Fibroblast of lung (primary cell): ENCODE measurements at regions not wholly inside any gene's neighbourhood (a gene's known extent, or its start where the extent isn't known, plus 50 kb on each side); places are given as distances from the start of the nearest gene placed in this dataset.

Experiments used
- DNase-seq, 2 donors: peaks; one replicate each; pipeline versions ENCODE4 v3.0.0 to v3.0.0-alpha.2; 2010; ENCODE audit warnings: low read depth in 2 of 2
- H2AFZ ChIP-seq: 2 replicates; pipeline ENCODE4 v1.5.1; 2012; ENCODE audit warnings: low read length, control low read depth, inconsistent platforms
- H3K27ac ChIP-seq: 2 replicates; pipeline ENCODE4 v1.5.1; 2011; ENCODE audit warnings: low read length, control low read depth; ENCODE audit not compliant: insufficient read depth
- H3K27me3 ChIP-seq: 2 replicates; pipeline ENCODE4 v1.5.1; 2011; ENCODE audit warnings: mild to moderate bottlenecking, low read length; ENCODE audit not compliant: control insufficient read depth, insufficient read depth
- H3K36me3 ChIP-seq: 2 replicates; pipeline ENCODE4 v1.5.1; 2011; ENCODE audit warnings: low read length; ENCODE audit not compliant: control insufficient read depth, insufficient read depth
- H3K4me1 ChIP-seq: 2 replicates; pipeline ENCODE4 v1.5.1; 2011; ENCODE audit warnings: low read length; ENCODE audit not compliant: control insufficient read depth, insufficient read depth; ENCODE audit errors: extremely low read depth
- H3K4me2 ChIP-seq: 2 replicates; pipeline ENCODE4 v1.5.1; 2011; ENCODE audit warnings: low read length, control low read depth; ENCODE audit not compliant: insufficient read depth; ENCODE audit errors: extremely low read depth
- H3K4me3 ChIP-seq, 4 experiments: fragments of 200-600 bp in 1 of 4; sonication (generic) in 1 of 4; replicated peaks in 1 of 4; 2 replicates each; pipeline ENCODE4 v1.5.1; 2011 to 2016; ENCODE audit warnings: low read length in 4 of 4, low read depth in 3 of 4, mild to moderate bottlenecking in 3 of 4, control low read depth in 2 of 4, inconsistent platforms in 1 of 4, mixed read lengths in 1 of 4; ENCODE audit not compliant: insufficient read depth in 1 of 4; ENCODE audit errors: control extremely low read depth in 1 of 4
- H3K79me2 ChIP-seq: 2 replicates; pipeline ENCODE4 v1.5.1; 2012; ENCODE audit warnings: mild to moderate bottlenecking, low read length, inconsistent platforms; ENCODE audit not compliant: control insufficient read depth, insufficient read depth
- H3K9ac ChIP-seq: 2 replicates; pipeline ENCODE4 v1.5.1; 2011; ENCODE audit warnings: mild to moderate bottlenecking, low read length, control low read depth; ENCODE audit not compliant: insufficient read depth
- H3K9me3 ChIP-seq: 2 replicates; pipeline ENCODE4 v1.5.1; 2012; ENCODE audit warnings: low read depth, low read length; ENCODE audit not compliant: control insufficient read depth, insufficient read depth
- H4K20me1 ChIP-seq: 2 replicates; pipeline ENCODE4 v1.5.1; 2011; ENCODE audit warnings: low read length; ENCODE audit not compliant: control insufficient read depth, insufficient read depth; ENCODE audit errors: extremely low read depth
- EZH2 ChIP-seq: IDR thresholded peaks from 2 replicates; pipeline ENCODE4 v1.5.1; 2012; ENCODE audit warnings: low read length, control low read depth, mild to moderate bottlenecking; ENCODE audit errors: missing control alignments
- TF ChIP-seq, protein P1 (sequence below), 2 donors: IDR thresholded peaks in 1 of 2; conservative IDR thresholded peaks in 1 of 2; 1 replicate in 1 of 2; 2 replicates in 1 of 2; pipeline ENCODE4 v1.5.1; 2011 to 2012; ENCODE audit warnings: low read length in 2 of 2, control low read depth in 1 of 2, inconsistent platforms in 1 of 2, low read depth in 1 of 2, mild to moderate bottlenecking in 1 of 2

DNA sequence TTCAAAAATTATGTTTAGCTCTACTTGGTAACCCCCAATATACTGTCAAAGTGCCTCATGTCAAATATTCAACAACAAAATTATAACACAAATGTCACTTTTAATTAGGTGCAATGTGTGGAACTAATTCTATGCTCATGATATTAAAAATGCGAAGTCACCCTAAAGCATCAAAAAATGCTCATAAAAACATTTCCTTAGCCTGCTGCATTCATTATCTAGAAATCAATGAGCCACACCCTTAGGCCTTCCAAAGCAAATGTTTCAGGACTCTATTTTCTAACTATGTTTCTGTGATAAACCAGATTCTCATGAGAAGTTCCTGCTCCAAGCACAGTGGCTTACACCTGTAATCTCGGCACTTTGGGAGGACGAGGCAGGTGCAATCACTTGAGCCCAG lies 75.0 kb upstream of the ANK3 start:
- Histone ChIP-seq H3K4me1 (no peaks in the 10 kb centered on the region), H3K9ac (no peak overlapping the region), H3K79me2 (no peaks in the 10 kb centered on the region), H3K4me3 (no peak overlapping the region), H3K27me3 (no peaks in the 10 kb centered on the region), H3K4me2 (no peak overlapping the region), H3K9me3 (no peaks in the 10 kb centered on the region), H4K20me1 (no peaks in the 10 kb centered on the region), H3K36me3 (no peaks in the 10 kb centered on the region), H3K27ac (no peak overlapping the region), H2AFZ (no peak overlapping the region)
- DNase-seq, result no peak
- TF ChIP-seq, protein P1, sequence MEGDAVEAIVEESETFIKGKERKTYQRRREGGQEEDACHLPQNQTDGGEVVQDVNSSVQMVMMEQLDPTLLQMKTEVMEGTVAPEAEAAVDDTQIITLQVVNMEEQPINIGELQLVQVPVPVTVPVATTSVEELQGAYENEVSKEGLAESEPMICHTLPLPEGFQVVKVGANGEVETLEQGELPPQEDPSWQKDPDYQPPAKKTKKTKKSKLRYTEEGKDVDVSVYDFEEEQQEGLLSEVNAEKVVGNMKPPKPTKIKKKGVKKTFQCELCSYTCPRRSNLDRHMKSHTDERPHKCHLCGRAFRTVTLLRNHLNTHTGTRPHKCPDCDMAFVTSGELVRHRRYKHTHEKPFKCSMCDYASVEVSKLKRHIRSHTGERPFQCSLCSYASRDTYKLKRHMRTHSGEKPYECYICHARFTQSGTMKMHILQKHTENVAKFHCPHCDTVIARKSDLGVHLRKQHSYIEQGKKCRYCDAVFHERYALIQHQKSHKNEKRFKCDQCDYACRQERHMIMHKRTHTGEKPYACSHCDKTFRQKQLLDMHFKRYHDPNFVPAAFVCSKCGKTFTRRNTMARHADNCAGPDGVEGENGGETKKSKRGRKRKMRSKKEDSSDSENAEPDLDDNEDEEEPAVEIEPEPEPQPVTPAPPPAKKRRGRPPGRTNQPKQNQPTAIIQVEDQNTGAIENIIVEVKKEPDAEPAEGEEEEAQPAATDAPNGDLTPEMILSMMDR (conservative IDR thresholded peaks at IDR 0.05 in 1 of 2, IDR thresholded peaks at IDR 0.05 in 1 of 2; ENCODE audit: low read depth in 1 of 2, low read length in 2 of 2), result no peak
- TF ChIP-seq EZH2, result no peak

DNA sequence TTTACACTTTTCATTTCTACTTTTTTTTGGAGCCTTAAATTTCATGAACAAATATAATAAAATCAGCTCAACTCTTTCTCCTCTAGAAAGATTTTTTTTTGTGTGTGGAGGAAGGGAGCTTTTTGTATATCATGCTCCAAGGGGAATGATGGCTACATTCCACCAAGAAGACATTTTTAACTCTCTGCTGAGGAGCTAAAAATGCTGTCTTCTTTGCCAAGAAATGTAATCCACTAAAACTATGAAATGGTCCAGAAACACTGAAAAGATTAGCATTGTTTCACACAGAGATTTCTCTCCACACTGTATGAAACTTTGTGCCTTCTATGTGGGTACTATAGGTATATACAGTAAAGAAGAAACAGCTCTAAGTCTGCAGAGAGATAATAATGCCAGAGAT lies 74.1 kb upstream of the ANK3 start:
- DNase-seq, result peak in 1 of 2 donors; percentile 33
- Histone ChIP-seq H3K4me1 (no peaks in the 10 kb centered on the region), H3K9ac (no peak overlapping the region), H4K20me1 (no peaks in the 10 kb centered on the region), H2AFZ (no peak overlapping the region), H3K36me3 (no peaks in the 10 kb centered on the region), H3K4me2 (no peak overlapping the region), H3K9me3 (no peaks in the 10 kb centered on the region), H3K27me3 (no peaks in the 10 kb centered on the region), H3K4me3 (no peak overlapping the region), H3K79me2 (no peaks in the 10 kb centered on the region), H3K27ac (no peak overlapping the region)
- TF ChIP-seq EZH2, result no peak
- TF ChIP-seq, protein P1 (conservative IDR thresholded peaks at IDR 0.05 in 1 of 2, IDR thresholded peaks at IDR 0.05 in 1 of 2; ENCODE audit: low read depth in 1 of 2, low read length in 2 of 2), result no peak

DNA sequence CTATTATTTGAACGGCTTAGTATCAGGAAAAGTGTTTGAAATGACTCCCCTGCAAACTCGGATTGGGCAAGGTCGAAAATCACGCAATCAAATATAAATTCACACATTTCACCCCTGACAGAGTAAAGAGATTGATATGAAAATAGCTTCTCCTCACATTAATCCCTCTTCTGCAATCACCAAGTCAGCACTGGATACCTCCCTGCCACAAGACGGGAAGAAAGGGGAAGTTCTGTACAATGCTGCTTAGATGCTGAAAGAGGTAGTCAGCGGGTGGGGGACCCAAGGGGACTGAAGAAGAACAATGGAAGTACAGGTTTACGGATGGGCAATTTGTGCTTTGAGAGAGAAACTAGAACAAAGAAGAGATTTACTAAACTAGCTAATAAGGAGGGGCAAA lies 72.0 kb upstream of the ANK3 start:
- H3K79me2 ChIP-seq, result no peaks in the 10 kb centered on the region
- no peaks in the 10 kb centered on the region for H3K36me3 ChIP-seq
- no peak overlapping the region for H2AFZ ChIP-seq
- no peak overlapping the region for H3K27ac ChIP-seq
- no peak overlapping the region for H3K4me2 ChIP-seq
- no peak overlapping the region for H3K9ac ChIP-seq
- H4K20me1 ChIP-seq, result no peaks in the 10 kb centered on the region
- TF ChIP-seq, protein P1 (conservative IDR thresholded peaks at IDR 0.05 in 1 of 2, IDR thresholded peaks at IDR 0.05 in 1 of 2; ENCODE audit: low read depth in 1 of 2, low read length in 2 of 2), result no peak
- no peak for TF ChIP-seq EZH2
- H3K27me3 ChIP-seq, result no peaks in the 10 kb centered on the region
- no peaks in the 10 kb centered on the region for H3K4me1 ChIP-seq
- no peaks in the 10 kb centered on the region for H3K9me3 ChIP-seq
- DNase-seq, result no peak
- no peak overlapping the region for H3K4me3 ChIP-seq
